Stimulated activated memory B cell treated with anti-CD40 and anti-IgM and Interleukin-4, amounts not matched to agents 10 μg/mL and 1 μg/mL and 100 μg/mL, for 72 hours (primary cell): ENCODE measurements at regions not wholly inside any gene's neighbourhood (a gene's known extent, or its start where the extent isn't known, plus 50 kb on each side); places are given as distances from the start of the nearest gene placed in this dataset.

Source experiments
- ATAC-seq: fragments of 150-1000 bp; cut with Tn5 transposase; 2 replicates; pipeline ENCODE4 v1.10.0; 2021
- H3K27ac Mint-ChIP-seq: one replicate; pipeline ENCODE4 v1.8.0; 2022; ENCODE audit warnings: mild to moderate bottlenecking, mixed read lengths
- H3K27me3 Mint-ChIP-seq: one replicate; pipeline ENCODE4 v1.8.0; 2022; ENCODE audit warnings: mixed read lengths
- H3K36me3 Mint-ChIP-seq: one replicate; pipeline ENCODE4 v1.8.0; 2022; ENCODE audit warnings: mixed read lengths
- H3K4me1 Mint-ChIP-seq: one replicate; pipeline ENCODE4 v1.8.0; 2022; ENCODE audit warnings: mixed read lengths
- H3K4me3 Mint-ChIP-seq: one replicate; pipeline ENCODE4 v1.8.0; 2022; ENCODE audit warnings: mild to moderate bottlenecking, moderate library complexity, mixed read lengths
- H3K9me3 Mint-ChIP-seq: one replicate; pipeline ENCODE4 v1.8.0; 2022; ENCODE audit warnings: mixed read lengths

GRCh38 chr4:11537846-11538245, 109.2 kb upstream of the HS3ST1 start:
- Mint-ChIP-seq H3K27me3 (peaks cover 9% of the 10 kb centered on the region), H3K36me3 (no peaks in the 10 kb centered on the region), H3K4me3 (no peak overlapping the region), H3K27ac (no peak overlapping the region), H3K4me1 (peaks cover 13% of the 10 kb centered on the region), H3K9me3 (no peaks in the 10 kb centered on the region)
- ATAC-seq, result peak; percentile 78

DNA sequence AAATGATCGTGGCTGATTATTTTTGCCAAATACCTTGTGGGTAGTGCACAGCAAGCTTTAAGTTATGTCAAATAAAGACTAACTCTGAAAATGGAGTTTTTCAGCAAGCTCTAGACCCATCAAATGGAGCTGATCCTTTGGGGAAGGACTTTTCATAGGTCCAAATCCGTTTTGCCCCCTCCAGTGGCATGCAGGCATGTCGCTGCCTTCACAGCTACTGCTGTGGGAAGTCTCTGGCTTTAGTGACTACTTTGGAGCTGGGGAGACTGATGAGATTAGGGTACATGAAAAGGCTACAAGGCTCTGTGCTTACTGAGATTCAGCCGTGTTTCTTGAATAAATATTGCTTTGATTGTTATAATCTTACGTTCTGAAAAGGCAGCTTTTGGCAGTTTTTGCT, 106.6 kb upstream of the HS3ST1 start:
- Mint-ChIP-seq H3K36me3 (peaks cover 4% of the 10 kb centered on the region), H3K4me3 (no peak overlapping the region), H3K27ac (no peak overlapping the region), H3K27me3 (peaks cover 9% of the 10 kb centered on the region), H3K4me1 (peaks cover 13% of the 10 kb centered on the region), H3K9me3 (peaks cover 4% of the 10 kb centered on the region)
- no peak for ATAC-seq

- Mint-ChIP-seq H3K4me1 (peaks cover 13% of the 10 kb centered on the region), H3K27me3 (peaks cover 9% of the 10 kb centered on the region), H3K9me3 (peaks cover 5% of the 10 kb centered on the region), H3K4me3 (no peak overlapping the region), H3K27ac (no peak overlapping the region), H3K36me3 (peaks cover 6% of the 10 kb centered on the region)
- no peak for ATAC-seq
Measured at GRCh38 chr4:11534623-11535302, 106.1 kb upstream of the HS3ST1 start.

DNA sequence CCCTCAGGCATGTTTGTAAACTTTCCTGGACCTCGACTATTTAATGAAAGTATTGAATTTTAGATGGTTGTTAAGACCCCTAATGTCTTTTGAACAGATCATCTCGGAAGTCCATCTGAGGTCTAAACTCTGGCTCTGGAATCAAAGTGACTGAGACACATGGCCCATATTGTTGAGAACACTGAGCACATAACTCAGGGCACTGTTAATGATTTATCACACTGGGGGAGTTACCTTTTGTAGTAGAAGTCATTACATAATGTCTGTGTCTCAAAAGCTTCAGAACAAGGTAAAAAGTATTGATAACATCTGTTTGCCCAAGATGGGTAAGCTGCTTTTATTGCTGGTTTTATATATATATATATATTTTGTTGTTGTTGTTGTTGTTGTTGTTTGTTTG, 103.4 kb upstream of the HS3ST1 start:
- H3K9me3 Mint-ChIP-seq, result peaks cover 5% of the 10 kb centered on the region
- H3K4me1 Mint-ChIP-seq, result no peaks in the 10 kb centered on the region
- no peak for ATAC-seq
- H3K36me3 Mint-ChIP-seq, result peaks cover 6% of the 10 kb centered on the region
- no peak overlapping the region for H3K27ac Mint-ChIP-seq
- H3K4me3 Mint-ChIP-seq, result no peak overlapping the region
- H3K27me3 Mint-ChIP-seq, result peaks cover 9% of the 10 kb centered on the region

DNA sequence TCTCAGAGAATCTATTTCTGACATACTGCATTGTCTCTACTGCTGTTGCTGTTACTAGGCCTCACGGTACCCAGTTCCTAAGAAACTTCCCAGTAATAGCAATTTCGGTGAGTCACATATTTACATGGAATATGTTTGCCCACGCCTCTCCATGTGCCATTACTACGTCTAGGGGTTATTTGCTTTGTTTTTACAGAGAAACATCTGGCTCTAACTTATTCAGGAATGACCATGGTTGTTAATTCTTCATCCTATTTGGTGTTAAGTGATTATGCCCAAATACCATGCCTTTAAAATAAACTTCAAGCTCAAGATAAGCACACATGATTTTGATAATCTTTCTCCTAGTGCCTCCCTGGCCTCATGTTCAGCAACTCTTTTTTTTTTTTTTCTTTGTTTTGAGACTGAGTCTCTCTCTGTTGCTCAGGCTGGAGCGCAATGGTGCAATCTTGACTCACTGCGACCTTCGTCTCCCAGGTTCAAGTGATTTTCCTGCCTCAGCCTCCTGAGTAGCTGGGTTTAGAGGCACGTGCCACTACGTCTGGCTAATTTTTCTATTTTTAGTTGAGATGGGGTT, 101.0 kb upstream of the HS3ST1 start:
- Mint-ChIP-seq H3K27ac (no peak overlapping the region), H3K36me3 (peaks cover 6% of the 10 kb centered on the region), H3K4me3 (no peak overlapping the region), H3K9me3 (peaks cover 5% of the 10 kb centered on the region), H3K27me3 (no peaks in the 10 kb centered on the region), H3K4me1 (no peaks in the 10 kb centered on the region)
- ATAC-seq, result no peak

DNA sequence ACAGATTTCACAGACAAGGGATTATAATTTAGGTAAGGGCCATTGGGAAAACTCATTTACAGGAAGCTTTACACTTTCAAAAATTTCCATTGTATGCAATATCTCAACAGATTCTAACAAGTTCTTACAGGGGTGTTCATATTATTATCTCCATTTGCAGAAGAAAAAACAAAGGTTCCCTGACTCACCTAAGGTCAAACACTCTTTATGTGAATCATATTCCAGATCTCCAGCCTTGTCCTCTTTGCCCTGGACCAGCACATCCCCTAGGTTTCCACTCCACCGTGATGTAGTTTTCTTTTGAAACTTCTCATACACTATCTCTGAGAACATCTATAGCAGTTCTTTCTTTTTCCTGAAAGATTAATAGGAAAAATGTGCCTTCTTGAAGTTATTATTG, 96.4 kb upstream of the HS3ST1 start:
- ATAC-seq, result no peak
- no peaks in the 10 kb centered on the region for H3K4me1 Mint-ChIP-seq
- H3K36me3 Mint-ChIP-seq, result no peaks in the 10 kb centered on the region
- no peaks in the 10 kb centered on the region for H3K9me3 Mint-ChIP-seq
- no peak overlapping the region for H3K4me3 Mint-ChIP-seq
- H3K27me3 Mint-ChIP-seq, result no peaks in the 10 kb centered on the region
- H3K27ac Mint-ChIP-seq, result no peak overlapping the region

DNA sequence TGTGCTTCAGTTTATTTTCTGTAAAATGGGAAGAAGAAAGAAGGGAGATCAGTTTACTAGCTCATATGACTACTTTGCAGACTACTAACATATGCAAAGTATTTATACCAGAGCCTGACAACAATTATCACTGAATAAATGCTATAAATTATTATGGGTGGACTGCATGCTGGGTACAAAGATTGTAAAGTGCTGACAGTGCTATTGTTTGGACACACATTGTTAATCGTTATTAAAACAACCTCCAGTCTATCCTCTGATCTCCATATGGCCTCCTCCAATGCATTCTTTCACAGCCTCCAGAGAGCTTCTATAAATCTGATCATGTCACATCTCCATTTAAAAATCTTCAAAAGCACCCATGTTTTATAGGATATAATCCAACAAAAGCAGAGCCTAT, 90.1 kb upstream of the HS3ST1 start:
- Mint-ChIP-seq H3K4me1 (no peaks in the 10 kb centered on the region), H3K36me3 (no peaks in the 10 kb centered on the region), H3K9me3 (no peaks in the 10 kb centered on the region), H3K27ac (no peak overlapping the region), H3K27me3 (peaks cover under 1% of the 10 kb centered on the region), H3K4me3 (no peak overlapping the region)
- ATAC-seq, result no peak

DNA sequence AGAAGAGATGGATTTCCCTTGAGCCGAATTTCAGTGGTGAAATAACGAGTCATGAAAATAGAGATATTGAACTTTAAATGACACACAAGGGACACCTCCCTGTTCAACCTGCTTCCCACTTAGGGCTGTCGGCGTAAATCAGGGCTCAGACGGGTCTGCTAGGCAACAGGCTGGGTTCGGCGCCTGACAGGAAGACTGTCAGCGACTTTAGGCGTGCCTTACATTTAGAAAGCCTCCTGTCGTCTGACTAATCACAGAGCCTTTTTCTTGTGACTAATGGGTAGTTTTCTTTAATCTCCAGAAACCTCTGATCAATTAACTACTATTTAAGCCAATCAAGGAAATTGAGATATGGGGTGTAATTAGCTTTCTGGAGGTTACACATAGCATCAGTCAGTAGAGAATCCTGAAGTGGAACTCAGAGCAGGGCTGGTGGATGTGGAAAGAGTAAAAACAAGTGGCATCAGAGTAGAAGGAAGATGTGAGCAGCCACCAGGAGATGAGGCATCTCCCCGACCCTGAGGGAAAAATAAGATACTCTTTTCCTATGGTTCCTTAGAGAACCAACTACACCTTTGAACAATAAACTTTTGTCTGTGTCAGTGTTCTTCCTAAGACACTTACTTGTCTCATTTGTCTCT, 86.2 kb upstream of the HS3ST1 start:
- no peaks in the 10 kb centered on the region for H3K9me3 Mint-ChIP-seq
- ATAC-seq, result no peak
- peaks cover 11% of the 10 kb centered on the region for H3K27me3 Mint-ChIP-seq
- H3K4me3 Mint-ChIP-seq, result no peak overlapping the region
- no peaks in the 10 kb centered on the region for H3K36me3 Mint-ChIP-seq
- no peak overlapping the region for H3K27ac Mint-ChIP-seq
- peaks cover 6% of the 10 kb centered on the region for H3K4me1 Mint-ChIP-seq

- Mint-ChIP-seq H3K36me3 (no peaks in the 10 kb centered on the region), H3K4me3 (no peak overlapping the region), H3K27ac (no peak overlapping the region), H3K27me3 (peaks cover 11% of the 10 kb centered on the region), H3K4me1 (peaks cover 11% of the 10 kb centered on the region), H3K9me3 (no peaks in the 10 kb centered on the region)
- no peak for ATAC-seq
Measured at GRCh38 chr4:11514003-11514402, 85.3 kb upstream of the HS3ST1 start.

- Mint-ChIP-seq H3K4me1 (peaks cover 11% of the 10 kb centered on the region), H3K9me3 (no peaks in the 10 kb centered on the region), H3K4me3 (no peak overlapping the region), H3K27me3 (peaks cover 11% of the 10 kb centered on the region), H3K36me3 (no peaks in the 10 kb centered on the region), H3K27ac (no peak overlapping the region)
- no peak for ATAC-seq
Measured at GRCh38 chr4:11512871-11513270, 84.2 kb upstream of the HS3ST1 start.

DNA sequence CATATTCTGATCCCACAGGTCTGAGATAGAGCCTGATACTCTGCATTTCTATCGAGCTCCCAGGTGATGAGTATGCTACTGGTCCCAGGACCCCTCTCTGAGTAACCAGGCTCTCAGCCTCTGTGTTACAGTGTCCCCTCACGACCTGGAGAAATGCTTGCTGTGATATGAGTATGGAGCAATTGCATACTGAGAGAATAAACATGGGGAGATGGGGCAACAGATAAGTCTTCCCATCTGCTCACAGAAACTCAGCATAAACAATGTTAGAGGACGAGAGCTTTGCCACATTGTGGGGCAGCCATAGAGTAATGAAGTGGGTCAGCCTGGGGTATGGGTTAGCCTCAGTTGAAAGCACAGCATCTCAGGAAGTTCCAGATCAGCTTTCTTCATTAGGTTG, 82.6 kb upstream of the HS3ST1 start:
- H3K9me3 Mint-ChIP-seq, result no peaks in the 10 kb centered on the region
- peaks cover 11% of the 10 kb centered on the region for H3K27me3 Mint-ChIP-seq
- peaks cover 4% of the 10 kb centered on the region for H3K36me3 Mint-ChIP-seq
- no peak for ATAC-seq
- no peak overlapping the region for H3K27ac Mint-ChIP-seq
- H3K4me1 Mint-ChIP-seq, result peaks cover 11% of the 10 kb centered on the region
- no peak overlapping the region for H3K4me3 Mint-ChIP-seq

DNA sequence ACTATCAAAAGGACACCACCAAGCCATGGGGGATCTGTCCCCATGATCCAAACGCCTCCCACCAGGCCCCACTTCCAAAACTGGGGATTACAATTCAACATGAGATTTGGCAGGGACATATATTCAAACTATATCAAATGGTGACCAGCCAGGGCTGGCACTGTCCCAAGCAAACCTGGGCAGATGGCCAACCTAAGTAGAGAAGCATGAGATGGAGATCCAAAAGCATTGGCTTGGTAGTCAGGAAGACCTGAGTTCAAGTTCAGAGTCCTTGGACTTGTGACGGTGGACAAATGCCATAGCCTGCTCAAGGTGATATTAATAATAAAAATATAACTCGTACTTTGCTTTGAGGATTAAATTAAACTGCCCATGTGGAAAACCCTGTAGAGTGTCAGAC, 79.2 kb upstream of the HS3ST1 start:
- ATAC-seq, result no peak
- peaks cover 17% of the 10 kb centered on the region for H3K4me1 Mint-ChIP-seq
- H3K27ac Mint-ChIP-seq, result no peak overlapping the region
- no peak overlapping the region for H3K4me3 Mint-ChIP-seq
- H3K36me3 Mint-ChIP-seq, result peaks cover 4% of the 10 kb centered on the region
- no peaks in the 10 kb centered on the region for H3K9me3 Mint-ChIP-seq
- peaks cover 2% of the 10 kb centered on the region for H3K27me3 Mint-ChIP-seq

- Mint-ChIP-seq H3K4me1 (peaks cover 17% of the 10 kb centered on the region), H3K27me3 (no peaks in the 10 kb centered on the region), H3K27ac (no peak overlapping the region), H3K36me3 (peaks cover 4% of the 10 kb centered on the region), H3K9me3 (peaks cover 3% of the 10 kb centered on the region), H3K4me3 (no peak overlapping the region)
- ATAC-seq, result no peak
Measured at GRCh38 chr4:11506194-11506593, 77.5 kb upstream of the HS3ST1 start.

GRCh38 chr4:11505221-11505971, 76.7 kb upstream of the HS3ST1 start:
- Mint-ChIP-seq H3K27me3 (no peaks in the 10 kb centered on the region), H3K4me3 (no peak overlapping the region), H3K9me3 (peaks cover 3% of the 10 kb centered on the region), H3K4me1 (peaks cover 16% of the 10 kb centered on the region), H3K36me3 (peaks cover 4% of the 10 kb centered on the region), H3K27ac (no peak overlapping the region)
- no peak for ATAC-seq

DNA sequence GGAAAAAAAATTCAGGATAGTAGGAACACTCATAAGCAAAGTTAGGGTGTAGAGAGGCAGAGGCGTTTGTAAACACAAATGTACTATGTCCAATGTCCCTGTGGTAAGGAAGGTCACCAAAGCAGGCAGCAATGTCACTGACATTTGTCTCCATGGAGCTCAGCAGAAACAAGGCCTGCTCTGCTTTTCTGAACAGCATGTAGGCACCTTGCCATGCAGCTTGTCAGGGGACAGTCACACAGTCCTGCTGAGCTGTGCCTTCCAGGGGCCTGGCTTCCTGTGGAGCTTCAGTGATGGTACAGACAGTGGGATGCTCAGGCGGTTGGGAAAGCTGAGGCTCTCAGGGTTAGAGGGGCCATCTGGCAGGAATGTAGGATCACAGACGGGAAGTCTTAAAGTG, 74.5 kb upstream of the HS3ST1 start:
- H3K27me3 Mint-ChIP-seq, result no peaks in the 10 kb centered on the region
- H3K36me3 Mint-ChIP-seq, result peaks cover 4% of the 10 kb centered on the region
- H3K4me3 Mint-ChIP-seq, result no peak overlapping the region
- H3K4me1 Mint-ChIP-seq, result peaks cover 6% of the 10 kb centered on the region
- H3K27ac Mint-ChIP-seq, result no peak overlapping the region
- ATAC-seq, result no peak
- peaks cover 3% of the 10 kb centered on the region for H3K9me3 Mint-ChIP-seq
